CD4-positive, alpha-beta T cell treated with Interleukin-21 for 1 hour (primary cell): ENCODE measurements at regions not wholly inside any gene's neighbourhood (a gene's known extent, or its start where the extent isn't known, plus 50 kb on each side); places are given as distances from the start of the nearest gene placed in this dataset.

ENCODE experiments used
- DNase-seq: peaks from one replicate; pipeline ENCODE4 v3.0.0-alpha.2; 2020

GRCh38 chr18:61609131-61609530 is 275.9 kb downstream of the CDH20 start:
- DNase-seq = no peak

- DNase-seq = no peak
Measured at GRCh38 chr18:61608316-61608715, 275.1 kb downstream of the CDH20 start.

- no peak for DNase-seq
Measured at GRCh38 chr18:61607867-61608266, 274.6 kb downstream of the CDH20 start.

- no peak for DNase-seq
Measured at GRCh38 chr18:61606759-61607158, 273.5 kb downstream of the CDH20 start.

- DNase-seq = no peak
Measured at GRCh38 chr18:61606068-61606660, 272.9 kb downstream of the CDH20 start.

- DNase-seq = no peak
Measured at GRCh38 chr18:61605376-61606067, 272.3 kb downstream of the CDH20 start.
